Hepatocyte (in vitro differentiated cells): ENCODE measurements at regions not wholly inside any gene's neighbourhood (a gene's known extent, or its start where the extent isn't known, plus 50 kb on each side); places are given as distances from the start of the nearest gene placed in this dataset.

ENCODE experiments used
- DNase-seq: peaks from one replicate; pipeline ENCODE4 v3.0.0-alpha.2; 2016; ENCODE audit warnings: low spot score
- H2AFZ ChIP-seq: fragments of 200-600 bp; sonication (generic); 2 replicates; pipeline ENCODE4 v1.6.0; 2016; ENCODE audit warnings: antibody characterized with exemption, mild to moderate bottlenecking
- H3K27ac ChIP-seq: fragments of 200-600 bp; sonication (generic); 2 replicates; pipeline ENCODE4 v1.5.1; 2016; ENCODE audit warnings: mild to moderate bottlenecking
- H3K27me3 ChIP-seq: fragments of 200-600 bp; sonication (generic); 2 replicates; pipeline ENCODE4 v1.6.1; 2016
- H3K36me3 ChIP-seq: fragments of 200-600 bp; sonication (generic); replicated peaks from 2 replicates; pipeline ENCODE4 v1.5.1; 2016; ENCODE audit warnings: low read depth; ENCODE audit not compliant: insufficient read depth
- H3K4me1 ChIP-seq: fragments of 200-600 bp; sonication (generic); 2 replicates; pipeline ENCODE4 v1.5.1; 2016; ENCODE audit warnings: mild to moderate bottlenecking, moderate library complexity; ENCODE audit not compliant: insufficient read depth
- H3K4me2 ChIP-seq: fragments of 200-600 bp; sonication (generic); 2 replicates; pipeline ENCODE4 v1.6.0; 2016
- H3K4me3 ChIP-seq: fragments of 200-600 bp; sonication (generic); 2 replicates; pipeline ENCODE4 v1.5.1; 2016; ENCODE audit warnings: mild to moderate bottlenecking
- H3K79me2 ChIP-seq: fragments of 200-600 bp; sonication (generic); 2 replicates; pipeline ENCODE4 v1.6.0; 2017; ENCODE audit warnings: mild to moderate bottlenecking
- H3K9me2 ChIP-seq: fragments of 200-600 bp; sonication (generic); replicated peaks from 2 replicates; pipeline ENCODE4 v1.6.0; 2017; ENCODE audit warnings: mild to moderate bottlenecking; ENCODE audit not compliant: insufficient read depth
- H3K9me3 ChIP-seq: fragments of 200-600 bp; sonication (generic); 2 replicates; pipeline ENCODE4 v1.5.1; 2016; ENCODE audit warnings: low read depth, mild to moderate bottlenecking
- H4K20me1 ChIP-seq: fragments of 200-600 bp; sonication (generic); 2 replicates; pipeline ENCODE4 v1.6.0; 2016; ENCODE audit warnings: mild to moderate bottlenecking; ENCODE audit not compliant: insufficient read depth, poor library complexity, severe bottlenecking
- EZH2 ChIP-seq: fragments of 200-600 bp; sonication (generic); IDR thresholded peaks from 2 replicates; pipeline ENCODE4 v1.6.1; 2016; ENCODE audit warnings: antibody characterized with exemption, mild to moderate bottlenecking, borderline replicate concordance
- EZH2phosphoT487 ChIP-seq: fragments of 200-600 bp; sonication (generic); IDR thresholded peaks from one replicate; pipeline ENCODE4 v1.6.1; 2018; ENCODE audit warnings: antibody characterized with exemption, mild to moderate bottlenecking, low read depth, moderate library complexity; ENCODE audit not compliant: unreplicated experiment, severe bottlenecking
- WGBS: methylation state at CpG from one replicate; pipeline ENCODE4 v1.1.6; 2016; ENCODE audit warnings: low lambda C conversion rate; ENCODE audit errors: missing lambda C conversion rate; 5-methylcytosine and 5-hydroxymethylcytosine counted together
- TF ChIP-seq, protein P1 (sequence below): fragments of 200-600 bp; sonication (generic); IDR thresholded peaks from 2 replicates; pipeline ENCODE4 v1.5.1; 2016; ENCODE audit warnings: antibody characterized with exemption, mild to moderate bottlenecking; ENCODE audit not compliant: poor library complexity

GRCh38 chr18:43869451-43870008 lies 592.2 kb upstream of the SYT4 start:
- Histone ChIP-seq H4K20me1 (no peaks in the 10 kb centered on the region), H2AFZ (no peak overlapping the region), H3K9me2 (no peaks in the 10 kb centered on the region), H3K4me1 (peaks cover 9% of the 10 kb centered on the region), H3K4me2 (no peak overlapping the region), H3K36me3 (no peaks in the 10 kb centered on the region), H3K9me3 (no peaks in the 10 kb centered on the region), H3K4me3 (no peak overlapping the region), H3K79me2 (no peaks in the 10 kb centered on the region), H3K27ac (peak overlapping the region; percentile 53), H3K27me3 (no peaks in the 10 kb centered on the region)
- 52% methylated on average over 1 of the region's 1 CpG for WGBS
- TF ChIP-seq EZH2phosphoT487 (no peak), EZH2 (no peak)
- TF ChIP-seq, protein P1, sequence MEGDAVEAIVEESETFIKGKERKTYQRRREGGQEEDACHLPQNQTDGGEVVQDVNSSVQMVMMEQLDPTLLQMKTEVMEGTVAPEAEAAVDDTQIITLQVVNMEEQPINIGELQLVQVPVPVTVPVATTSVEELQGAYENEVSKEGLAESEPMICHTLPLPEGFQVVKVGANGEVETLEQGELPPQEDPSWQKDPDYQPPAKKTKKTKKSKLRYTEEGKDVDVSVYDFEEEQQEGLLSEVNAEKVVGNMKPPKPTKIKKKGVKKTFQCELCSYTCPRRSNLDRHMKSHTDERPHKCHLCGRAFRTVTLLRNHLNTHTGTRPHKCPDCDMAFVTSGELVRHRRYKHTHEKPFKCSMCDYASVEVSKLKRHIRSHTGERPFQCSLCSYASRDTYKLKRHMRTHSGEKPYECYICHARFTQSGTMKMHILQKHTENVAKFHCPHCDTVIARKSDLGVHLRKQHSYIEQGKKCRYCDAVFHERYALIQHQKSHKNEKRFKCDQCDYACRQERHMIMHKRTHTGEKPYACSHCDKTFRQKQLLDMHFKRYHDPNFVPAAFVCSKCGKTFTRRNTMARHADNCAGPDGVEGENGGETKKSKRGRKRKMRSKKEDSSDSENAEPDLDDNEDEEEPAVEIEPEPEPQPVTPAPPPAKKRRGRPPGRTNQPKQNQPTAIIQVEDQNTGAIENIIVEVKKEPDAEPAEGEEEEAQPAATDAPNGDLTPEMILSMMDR = no peak
- no peak for DNase-seq

DNA sequence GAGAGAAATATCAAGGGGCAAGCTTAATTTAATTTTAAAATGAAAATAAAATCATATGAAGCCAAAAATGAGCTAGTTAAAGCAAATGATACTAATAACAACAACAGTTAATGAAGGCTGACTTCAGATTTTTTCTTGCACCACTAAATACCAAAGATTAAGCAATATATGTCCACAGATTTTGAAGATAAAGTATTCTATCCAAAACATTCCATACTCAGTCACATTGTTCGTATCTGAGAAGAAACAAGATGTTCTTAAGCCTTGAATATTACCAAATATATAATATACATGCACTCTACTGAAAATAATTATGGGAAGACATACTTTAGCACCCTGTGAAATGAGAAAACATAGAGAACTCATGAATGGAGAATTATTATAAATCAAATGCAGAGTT lies 593.3 kb upstream of the SYT4 start:
- Histone ChIP-seq H3K36me3 (no peaks in the 10 kb centered on the region), H3K9me3 (no peaks in the 10 kb centered on the region), H3K4me1 (peaks cover 9% of the 10 kb centered on the region), H4K20me1 (no peaks in the 10 kb centered on the region), H3K4me2 (no peak overlapping the region), H2AFZ (no peak overlapping the region), H3K27me3 (no peaks in the 10 kb centered on the region), H3K79me2 (no peaks in the 10 kb centered on the region), H3K4me3 (no peak overlapping the region), H3K9me2 (no peaks in the 10 kb centered on the region), H3K27ac (no peak overlapping the region)
- TF ChIP-seq, protein P1 = no peak
- TF ChIP-seq EZH2 (no peak), EZH2phosphoT487 (no peak)
- DNase-seq = no peak
- 82% methylated on average over 1 of the region's 1 CpG for WGBS

GRCh38 chr18:43875511-43875910 lies 598.2 kb upstream of the SYT4 start:
- H3K9me2 ChIP-seq = no peaks in the 10 kb centered on the region
- peak; percentile 14 for DNase-seq
- no peak for TF ChIP-seq EZH2
- H3K4me3 ChIP-seq = no peak overlapping the region
- H3K27ac ChIP-seq = peak overlapping the region; percentile 84
- H3K79me2 ChIP-seq = no peaks in the 10 kb centered on the region
- H3K4me1 ChIP-seq = peaks cover 18% of the 10 kb centered on the region
- H3K9me3 ChIP-seq = no peaks in the 10 kb centered on the region
- WGBS = 38% methylated on average over 2 of the region's 2 CpGs
- H2AFZ ChIP-seq = no peak overlapping the region
- H3K4me2 ChIP-seq = peak overlapping the region; percentile 10
- H3K36me3 ChIP-seq = no peaks in the 10 kb centered on the region
- no peaks in the 10 kb centered on the region for H3K27me3 ChIP-seq
- H4K20me1 ChIP-seq = no peaks in the 10 kb centered on the region

DNA sequence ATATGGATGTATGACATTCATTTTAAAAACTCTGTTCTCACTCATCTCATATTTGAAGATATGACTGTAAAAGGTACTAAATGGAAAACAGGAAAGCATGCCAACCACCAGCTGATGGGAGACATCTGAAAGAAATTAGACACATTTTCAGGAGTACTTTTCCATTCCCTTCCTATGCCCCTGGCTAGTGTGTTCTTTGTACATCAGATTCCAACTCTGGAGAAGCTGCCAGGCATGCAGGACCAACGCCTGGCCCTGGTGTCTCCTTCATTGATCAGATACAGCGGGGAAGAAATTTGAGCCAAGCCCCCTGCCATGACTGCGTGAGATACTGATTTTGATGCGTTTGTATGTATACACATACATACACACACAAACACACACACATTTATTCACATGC lies 599.0 kb upstream of the SYT4 start:
- H3K36me3 ChIP-seq = no peaks in the 10 kb centered on the region
- DNase-seq = peak; percentile 19
- peak overlapping the region; percentile 2 for H2AFZ ChIP-seq
- peaks cover 18% of the 10 kb centered on the region for H3K4me1 ChIP-seq
- no peaks in the 10 kb centered on the region for H3K9me3 ChIP-seq
- H3K27ac ChIP-seq = peak overlapping the region; percentile 84
- H3K9me2 ChIP-seq = no peaks in the 10 kb centered on the region
- H3K79me2 ChIP-seq = no peaks in the 10 kb centered on the region
- H4K20me1 ChIP-seq = no peaks in the 10 kb centered on the region
- no peaks in the 10 kb centered on the region for H3K27me3 ChIP-seq
- peak overlapping the region; percentile 51 for H3K4me2 ChIP-seq
- TF ChIP-seq EZH2phosphoT487 = no peak
- TF ChIP-seq EZH2 = no peak
- TF ChIP-seq, protein P1 = no peak
- 61% methylated on average over 4 of the region's 4 CpGs for WGBS
- no peak overlapping the region for H3K4me3 ChIP-seq
